ENCODE measurements at regions not wholly inside any gene's neighbourhood (a gene's known extent, or its start where the extent isn't known, plus 50 kb on each side); places are given as distances from the start of the nearest gene placed in this dataset.

- H3K4me3 ChIP-seq = no peak overlapping the region
- peaks cover 27% of the 10 kb centered on the region for H3K4me1 ChIP-seq
- H3K4me2 ChIP-seq = peak overlapping the region; percentile 76; the same call in 1 of the 3 replicates
- DNase-seq (ENCODE audit: low read depth in 1 of 2, low spot score in 1 of 2) = no peak
- ChIA-PET CTCF (interaction anchor here (1.5 kb wide), 1 partner anchor 185 kb away, joined by 4 read pairs; no protein-coding TSS in a partner anchor), POLR2A (no interaction called here)
- FAIRE-seq = no peak
- WGBS (ENCODE audit: missing lambda C conversion rate) = 86% methylated on average over 4 of the region's 4 CpGs
- H3K9me3 ChIP-seq = peaks cover 20% of the 10 kb centered on the region
- H3K27ac ChIP-seq = peak overlapping the region in 1 of 2 experiments; percentile 92; a peak in 3 of 6 replicates
- ATAC-seq = no peak
- TF ChIP-seq HES2 (IDR thresholded peaks at IDR 0.05) (no peak), SREBF2 (IDR thresholded peaks at IDR 0.05) (no peak), BHLHE40 (IDR thresholded peaks at IDR 0.05; ENCODE audit: low read depth, low read length) (no peak), CHD2 (IDR thresholded peaks at IDR 0.05; ENCODE audit: low read length, partially characterized antibody) (no peak), REST (IDR thresholded peaks at IDR 0.05) (no peak), GATA3 (IDR thresholded peaks at IDR 0.05; ENCODE audit: borderline replicate concordance) (no peak), ESRRA (IDR thresholded peaks at IDR 0.05; ENCODE audit: borderline replicate concordance, low read length) (no peak), BCL3 (IDR thresholded peaks at IDR 0.05) (no peak)
Measured at GRCh38 chr10:125233726-125234125, 73.4 kb upstream of the CTBP2 start.

GRCh38 chr10:125232841-125233240 is 72.5 kb upstream of the CTBP2 start:
- peaks cover 12% of the 10 kb centered on the region for H3K9me3 ChIP-seq
- H3K4me3 ChIP-seq = no peak overlapping the region; the same call in 2 of the 3 replicates
- DNase-seq (ENCODE audit: low read depth in 1 of 2, low spot score in 1 of 2) (peak; percentile 51 to 55), ATAC-seq (peak in 1 of 2 experiments; percentile 43; a peak in 3 of 6 replicates), FAIRE-seq (peak; percentile 77)
- 30% methylated on average over 5 of the region's 5 CpGs for WGBS (ENCODE audit: missing lambda C conversion rate)
- H3K4me1 ChIP-seq = peaks cover 27% of the 10 kb centered on the region
- no peak for TF ChIP-seq FOSL2 (IDR thresholded peaks at IDR 0.05)
- TF ChIP-seq FOSL2 (CRISPR knock-in tag; IDR thresholded peaks at IDR 0.05) = peak; percentile 54
- TF ChIP-seq MAX (IDR thresholded peaks at IDR 0.05) = no peak
- H3K27ac ChIP-seq = peak overlapping the region; percentile 76 to 92
- POLR2A ChIA-PET = no interaction called here
- CTCF ChIA-PET = interaction anchor here (0.6 kb wide), 1 partner anchor 250 kb away, joined by 4 read pairs; no protein-coding TSS in a partner anchor
- peak overlapping the region; percentile 76 for H3K4me2 ChIP-seq

- peak; percentile 1 to 17; a peak in 4 of 6 replicates for ATAC-seq
- H3K4me1 ChIP-seq = peaks cover 27% of the 10 kb centered on the region
- POLR2A ChIA-PET = interaction anchor here (1.0 to 1.3 kb wide), 6 partner anchors 10 to 487 kb away, joined by 3 to 10 read pairs (median 3); partner anchors contain the start of genes CTBP2 and EDRF1
- FAIRE-seq = peak; percentile 7
- peak overlapping the region; percentile 76 to 92 for H3K27ac ChIP-seq
- H3K4me2 ChIP-seq = peak overlapping the region; percentile 76
- WGBS (ENCODE audit: missing lambda C conversion rate) = 65% methylated on average over 9 of the region's 9 CpGs
- peak overlapping the region; percentile 10 for H3K4me3 ChIP-seq
- CTCF ChIA-PET = interaction anchor here (0.5 to 1.3 kb wide), 7 partner anchors 13 to 458 kb away, joined by 3 to 4 read pairs (median 3); no protein-coding TSS in a partner anchor
- H3K9me3 ChIP-seq = peaks cover 3% of the 10 kb centered on the region; the same call in 2 of the 3 replicates
- peak in 1 of 2 experiments; percentile 4 for DNase-seq (ENCODE audit: low read depth in 1 of 2, low spot score in 1 of 2)
- no peak for TF ChIP-seq RARB (CRISPR knock-in tag; IDR thresholded peaks at IDR 0.05)
- no peak for TF ChIP-seq BCL3 (IDR thresholded peaks at IDR 0.05)
- peak; percentile 83; the same call in 1 of the 2 replicates for TF ChIP-seq HEYL (CRISPR knock-in tag; IDR thresholded peaks at IDR 0.05)
- TF ChIP-seq HOXB5 (CRISPR knock-in tag; IDR thresholded peaks at IDR 0.05) = peak; percentile 85
- TF ChIP-seq KDM1A (IDR thresholded peaks at IDR 0.05; ENCODE audit: low read depth) = no peak
- no peak for TF ChIP-seq PBX3 (IDR thresholded peaks at IDR 0.05)
- no peak; the same call in 1 of the 2 replicates for TF ChIP-seq E2F6 (IDR thresholded peaks at IDR 0.05; ENCODE audit: borderline replicate concordance, low read depth)
- TF ChIP-seq NFE2L2 (conservative IDR thresholded peaks at IDR 0.05; ENCODE audit: low read length) = no peak
- no peak for TF ChIP-seq SMC3 (IDR thresholded peaks at IDR 0.05)
- TF ChIP-seq KDM5A (IDR thresholded peaks at IDR 0.05) = no peak
- no peak for TF ChIP-seq FOSL2 (IDR thresholded peaks at IDR 0.05)
- no peak for TF ChIP-seq FOSL2 (CRISPR knock-in tag; IDR thresholded peaks at IDR 0.05)
- no peak for TF ChIP-seq CHD2 (IDR thresholded peaks at IDR 0.05; ENCODE audit: low read length, partially characterized antibody)
- TF ChIP-seq CEBPB (IDR thresholded peaks at IDR 0.05) = no peak
- TF ChIP-seq NPAS2 (CRISPR knock-in tag; IDR thresholded peaks at IDR 0.05; ENCODE audit: borderline replicate concordance) = no peak
- TF ChIP-seq MAX (IDR thresholded peaks at IDR 0.05) = peak; percentile 39
- TF ChIP-seq TFCP2L1 (CRISPR knock-in tag; IDR thresholded peaks at IDR 0.05) = no peak
Measured at GRCh38 chr10:125231813-125232475, 71.6 kb upstream of the CTBP2 start.

All from A549 (cell line).